D721Med (cell line): ENCODE measurements at regions not wholly inside any gene's neighbourhood (a gene's known extent, or its start where the extent isn't known, plus 50 kb on each side); places are given as distances from the start of the nearest gene placed in this dataset.

ENCODE experiments used
- DNase-seq: peaks from one replicate; pipeline ENCODE4 v3.0.0; 2011; ENCODE audit warnings: low spot score; ENCODE audit not compliant: insufficient read length
- FAIRE-seq: peaks from 2 replicates; lab custom pipeline; 2011; peaks lifted over from hg19 to GRCh38; lab: Jason Lieb, UNC
- CTCF ChIP-seq: IDR thresholded peaks from 2 replicates; pipeline ENCODE4 v1.5.1; 2012; ENCODE audit warnings: mild to moderate bottlenecking, control low read depth; ENCODE audit not compliant: insufficient read depth; ENCODE audit errors: missing control alignments

- peak; percentile 38 for TF ChIP-seq CTCF
- FAIRE-seq (no peak), DNase-seq (no peak)
Measured at GRCh38 chr11:59263225-59263894, 50.6 kb upstream of the MPEG1 start.
